SK-N-SH treated with all-trans-retinoic acid at 6 μM for 48 hours (cell line): ENCODE measurements at regions not wholly inside any gene's neighbourhood (a gene's known extent, or its start where the extent isn't known, plus 50 kb on each side); places are given as distances from the start of the nearest gene placed in this dataset.

Source experiments
- ATAC-seq: fragments of 200-7000 bp; cut with Tn5 transposase; 3 replicates; pipeline ENCODE4 v1.9.1; 2020; ENCODE audit warnings: mild to moderate bottlenecking, moderate library complexity
- ARNTL ChIP-seq: fragments of 450-650 bp; formaldehyde crosslinking; IDR thresholded peaks from 2 replicates; pipeline ENCODE4 v1.5.0; 2020; ENCODE audit warnings: low read depth, mild to moderate bottlenecking, moderate library complexity, borderline replicate concordance
- BACH2 ChIP-seq: fragments of 250-450 bp; sonication (Bioruptor Pico); IDR thresholded peaks from 2 replicates; pipeline ENCODE4 v1.9.0; 2021; ENCODE audit warnings: mild to moderate bottlenecking, borderline replicate concordance
- CSDC2 ChIP-seq: fragments of 250-450 bp; sonication (Bioruptor Pico); IDR thresholded peaks from 2 replicates; pipeline ENCODE4 v1.5.0; 2020; ENCODE audit warnings: mild to moderate bottlenecking, moderate library complexity
- ESRRG ChIP-seq: fragments of 250-450 bp; sonication (Bioruptor Pico); IDR thresholded peaks from 2 replicates; pipeline ENCODE4 v1.6.1; 2021; ENCODE audit warnings: mild to moderate bottlenecking
- GLIS3 ChIP-seq: fragments of 250-450 bp; sonication (Bioruptor Pico); IDR thresholded peaks from 2 replicates; pipeline ENCODE4 v1.5.0; 2020; ENCODE audit warnings: mild to moderate bottlenecking, moderate library complexity
- ISL1 ChIP-seq: fragments of 250-450 bp; sonication (Bioruptor Pico); IDR thresholded peaks from 2 replicates; pipeline ENCODE4 v2.1.2; 2022; ENCODE audit warnings: mild to moderate bottlenecking, moderate library complexity
- OSR1 ChIP-seq: fragments of 250-450 bp; sonication (Bioruptor Pico); IDR thresholded peaks from 2 replicates; pipeline ENCODE4 v1.8.0; 2022; ENCODE audit warnings: moderate library complexity, mild to moderate bottlenecking, inconsistent platforms
- POU6F1 ChIP-seq: fragments of 250-450 bp; sonication (Bioruptor Pico); IDR thresholded peaks from 2 replicates; pipeline ENCODE4 v1.8.0; 2021; ENCODE audit warnings: low read depth, mild to moderate bottlenecking, moderate library complexity, borderline replicate concordance
- PPARA ChIP-seq: fragments of 250-450 bp; sonication (Bioruptor Pico); IDR thresholded peaks from 2 replicates; pipeline ENCODE4 v1.5.0; 2020; ENCODE audit warnings: mild to moderate bottlenecking, borderline replicate concordance
- RARB ChIP-seq: fragments of 250-450 bp; sonication (Bioruptor Pico); IDR thresholded peaks from 2 replicates; pipeline ENCODE4 v1.8.0; 2021; ENCODE audit warnings: mild to moderate bottlenecking, moderate library complexity
- SNAI2 ChIP-seq: fragments of 250-450 bp; sonication (Bioruptor Pico); IDR thresholded peaks from 2 replicates; pipeline ENCODE4 v1.5.0; 2020; ENCODE audit warnings: mild to moderate bottlenecking, moderate library complexity
- TCF4 ChIP-seq: fragments of 250-450 bp; sonication (Bioruptor Pico); IDR thresholded peaks from 2 replicates; pipeline ENCODE4 v1.8.0; 2021; ENCODE audit warnings: mild to moderate bottlenecking, moderate library complexity, borderline replicate concordance
- TOX ChIP-seq: fragments of 250-450 bp; sonication (Bioruptor Pico); IDR thresholded peaks from 2 replicates; pipeline ENCODE4 v1.8.0; 2021; ENCODE audit warnings: mild to moderate bottlenecking, moderate library complexity, borderline replicate concordance
- ZC3H10 ChIP-seq: fragments of 250-450 bp; sonication (Bioruptor Pico); IDR thresholded peaks from 2 replicates; pipeline ENCODE4 v1.5.1; 2021; ENCODE audit warnings: mild to moderate bottlenecking, moderate library complexity
- ZFP3 ChIP-seq: fragments of 250-450 bp; sonication (Bioruptor Pico); IDR thresholded peaks from 2 replicates; pipeline ENCODE4 v1.5.0; 2020; ENCODE audit warnings: mild to moderate bottlenecking, moderate library complexity
- ZNF565 ChIP-seq: fragments of 450-650 bp; formaldehyde crosslinking; conservative IDR thresholded peaks from 2 replicates; pipeline ENCODE4 v1.5.0; 2020; ENCODE audit warnings: low read depth, mild to moderate bottlenecking, moderate library complexity
- ZNF70 ChIP-seq: fragments of 450-650 bp; formaldehyde crosslinking; IDR thresholded peaks from 2 replicates; pipeline ENCODE4 v1.5.0; 2020; ENCODE audit warnings: mild to moderate bottlenecking, moderate library complexity
- TF ChIP-seq, protein P1 (sequence below): fragments of 250-450 bp; sonication (Bioruptor Pico); IDR thresholded peaks from 2 replicates; pipeline ENCODE4 v1.8.0; 2020; ENCODE audit warnings: mild to moderate bottlenecking, moderate library complexity, borderline replicate concordance
- TF ChIP-seq, protein P2 (sequence below): fragments of 250-450 bp; sonication (Bioruptor Pico); IDR thresholded peaks from 2 replicates; pipeline ENCODE4 v1.5.1; 2020; ENCODE audit warnings: low read depth, mild to moderate bottlenecking, moderate library complexity
- TF ChIP-seq, protein P3 (sequence below): fragments of 250-450 bp; sonication (Bioruptor Pico); IDR thresholded peaks from 2 replicates; pipeline ENCODE4 v1.5.0; 2020; ENCODE audit warnings: mild to moderate bottlenecking, moderate library complexity
- TF ChIP-seq, protein P4 (sequence below): fragments of 250-450 bp; sonication (Bioruptor Pico); IDR thresholded peaks from 2 replicates; pipeline ENCODE4 v1.5.1; 2021; ENCODE audit warnings: mild to moderate bottlenecking, moderate library complexity

- no peak for ATAC-seq
- TF ChIP-seq ARNTL (CRISPR knock-in tag): no peak
- TF ChIP-seq, protein P1, sequence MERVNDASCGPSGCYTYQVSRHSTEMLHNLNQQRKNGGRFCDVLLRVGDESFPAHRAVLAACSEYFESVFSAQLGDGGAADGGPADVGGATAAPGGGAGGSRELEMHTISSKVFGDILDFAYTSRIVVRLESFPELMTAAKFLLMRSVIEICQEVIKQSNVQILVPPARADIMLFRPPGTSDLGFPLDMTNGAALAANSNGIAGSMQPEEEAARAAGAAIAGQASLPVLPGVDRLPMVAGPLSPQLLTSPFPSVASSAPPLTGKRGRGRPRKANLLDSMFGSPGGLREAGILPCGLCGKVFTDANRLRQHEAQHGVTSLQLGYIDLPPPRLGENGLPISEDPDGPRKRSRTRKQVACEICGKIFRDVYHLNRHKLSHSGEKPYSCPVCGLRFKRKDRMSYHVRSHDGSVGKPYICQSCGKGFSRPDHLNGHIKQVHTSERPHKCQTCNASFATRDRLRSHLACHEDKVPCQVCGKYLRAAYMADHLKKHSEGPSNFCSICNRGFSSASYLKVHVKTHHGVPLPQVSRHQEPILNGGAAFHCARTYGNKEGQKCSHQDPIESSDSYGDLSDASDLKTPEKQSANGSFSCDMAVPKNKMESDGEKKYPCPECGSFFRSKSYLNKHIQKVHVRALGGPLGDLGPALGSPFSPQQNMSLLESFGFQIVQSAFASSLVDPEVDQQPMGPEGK (CRISPR knock-in tag): no peak
- TF ChIP-seq GLIS3: no peak
- no peak for TF ChIP-seq TOX
- no peak for TF ChIP-seq ISL1
- no peak for TF ChIP-seq OSR1 (CRISPR knock-in tag)
- TF ChIP-seq, protein P2, sequence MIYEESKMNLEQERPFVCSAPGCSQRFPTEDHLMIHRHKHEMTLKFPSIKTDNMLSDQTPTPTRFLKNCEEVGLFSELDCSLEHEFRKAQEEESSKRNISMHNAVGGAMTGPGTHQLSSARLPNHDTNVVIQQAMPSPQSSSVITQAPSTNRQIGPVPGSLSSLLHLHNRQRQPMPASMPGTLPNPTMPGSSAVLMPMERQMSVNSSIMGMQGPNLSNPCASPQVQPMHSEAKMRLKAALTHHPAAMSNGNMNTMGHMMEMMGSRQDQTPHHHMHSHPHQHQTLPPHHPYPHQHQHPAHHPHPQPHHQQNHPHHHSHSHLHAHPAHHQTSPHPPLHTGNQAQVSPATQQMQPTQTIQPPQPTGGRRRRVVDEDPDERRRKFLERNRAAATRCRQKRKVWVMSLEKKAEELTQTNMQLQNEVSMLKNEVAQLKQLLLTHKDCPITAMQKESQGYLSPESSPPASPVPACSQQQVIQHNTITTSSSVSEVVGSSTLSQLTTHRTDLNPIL: no peak
- TF ChIP-seq TCF4 (CRISPR knock-in tag): no peak
- no peak for TF ChIP-seq RARB (CRISPR knock-in tag)
- TF ChIP-seq BACH2 (CRISPR knock-in tag): no peak
- TF ChIP-seq ZFP3 (CRISPR knock-in tag): no peak
- TF ChIP-seq, protein P3, sequence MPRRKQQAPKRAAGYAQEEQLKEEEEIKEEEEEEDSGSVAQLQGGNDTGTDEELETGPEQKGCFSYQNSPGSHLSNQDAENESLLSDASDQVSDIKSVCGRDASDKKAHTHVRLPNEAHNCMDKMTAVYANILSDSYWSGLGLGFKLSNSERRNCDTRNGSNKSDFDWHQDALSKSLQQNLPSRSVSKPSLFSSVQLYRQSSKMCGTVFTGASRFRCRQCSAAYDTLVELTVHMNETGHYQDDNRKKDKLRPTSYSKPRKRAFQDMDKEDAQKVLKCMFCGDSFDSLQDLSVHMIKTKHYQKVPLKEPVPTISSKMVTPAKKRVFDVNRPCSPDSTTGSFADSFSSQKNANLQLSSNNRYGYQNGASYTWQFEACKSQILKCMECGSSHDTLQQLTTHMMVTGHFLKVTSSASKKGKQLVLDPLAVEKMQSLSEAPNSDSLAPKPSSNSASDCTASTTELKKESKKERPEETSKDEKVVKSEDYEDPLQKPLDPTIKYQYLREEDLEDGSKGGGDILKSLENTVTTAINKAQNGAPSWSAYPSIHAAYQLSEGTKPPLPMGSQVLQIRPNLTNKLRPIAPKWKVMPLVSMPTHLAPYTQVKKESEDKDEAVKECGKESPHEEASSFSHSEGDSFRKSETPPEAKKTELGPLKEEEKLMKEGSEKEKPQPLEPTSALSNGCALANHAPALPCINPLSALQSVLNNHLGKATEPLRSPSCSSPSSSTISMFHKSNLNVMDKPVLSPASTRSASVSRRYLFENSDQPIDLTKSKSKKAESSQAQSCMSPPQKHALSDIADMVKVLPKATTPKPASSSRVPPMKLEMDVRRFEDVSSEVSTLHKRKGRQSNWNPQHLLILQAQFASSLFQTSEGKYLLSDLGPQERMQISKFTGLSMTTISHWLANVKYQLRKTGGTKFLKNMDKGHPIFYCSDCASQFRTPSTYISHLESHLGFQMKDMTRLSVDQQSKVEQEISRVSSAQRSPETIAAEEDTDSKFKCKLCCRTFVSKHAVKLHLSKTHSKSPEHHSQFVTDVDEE (CRISPR knock-in tag): no peak
- TF ChIP-seq SNAI2 (CRISPR knock-in tag): no peak
- TF ChIP-seq PPARA (CRISPR knock-in tag): no peak
- no peak for TF ChIP-seq POU6F1 (CRISPR knock-in tag)
- TF ChIP-seq, all 23 proteins: peak for 0
Observed at GRCh38 chr5:15133456-15133965, 261.9 kb upstream of the ANKH start.

GRCh38 chr5:15132816-15133405, 261.3 kb upstream of the ANKH start:
- no peak for ATAC-seq

More at GRCh38 chr5:15132816-15133405, 261.3 kb upstream of the ANKH start:
- no peak for TF ChIP-seq ZNF565
- TF ChIP-seq, protein P1 (CRISPR knock-in tag): no peak
- TF ChIP-seq RARB (CRISPR knock-in tag): no peak
- no peak for TF ChIP-seq SNAI2 (CRISPR knock-in tag)
- TF ChIP-seq ZFP3 (CRISPR knock-in tag): no peak
- no peak for TF ChIP-seq ZNF70 (CRISPR knock-in tag)
- no peak for TF ChIP-seq TOX
- no peak for TF ChIP-seq POU6F1 (CRISPR knock-in tag)
- no peak for TF ChIP-seq PPARA (CRISPR knock-in tag)
- no peak for TF ChIP-seq BACH2 (CRISPR knock-in tag)
- TF ChIP-seq, protein P4, sequence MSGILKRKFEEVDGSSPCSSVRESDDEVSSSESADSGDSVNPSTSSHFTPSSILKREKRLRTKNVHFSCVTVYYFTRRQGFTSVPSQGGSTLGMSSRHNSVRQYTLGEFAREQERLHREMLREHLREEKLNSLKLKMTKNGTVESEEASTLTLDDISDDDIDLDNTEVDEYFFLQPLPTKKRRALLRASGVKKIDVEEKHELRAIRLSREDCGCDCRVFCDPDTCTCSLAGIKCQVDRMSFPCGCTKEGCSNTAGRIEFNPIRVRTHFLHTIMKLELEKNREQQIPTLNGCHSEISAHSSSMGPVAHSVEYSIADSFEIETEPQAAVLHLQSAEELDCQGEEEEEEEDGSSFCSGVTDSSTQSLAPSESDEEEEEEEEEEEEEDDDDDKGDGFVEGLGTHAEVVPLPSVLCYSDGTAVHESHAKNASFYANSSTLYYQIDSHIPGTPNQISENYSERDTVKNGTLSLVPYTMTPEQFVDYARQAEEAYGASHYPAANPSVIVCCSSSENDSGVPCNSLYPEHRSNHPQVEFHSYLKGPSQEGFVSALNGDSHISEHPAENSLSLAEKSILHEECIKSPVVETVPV (CRISPR knock-in tag): no peak
- TF ChIP-seq GLIS3: no peak
- TF ChIP-seq ESRRG: no peak
- TF ChIP-seq ARNTL (CRISPR knock-in tag): no peak
- no peak for TF ChIP-seq ISL1
- no peak for TF ChIP-seq ZC3H10 (CRISPR knock-in tag)
- no peak for TF ChIP-seq TCF4 (CRISPR knock-in tag)
- TF ChIP-seq CSDC2 (CRISPR knock-in tag): no peak
